SK-N-SH (cell line): ENCODE measurements at regions not wholly inside any gene's neighbourhood (a gene's known extent, or its start where the extent isn't known, plus 50 kb on each side); places are given as distances from the start of the nearest gene placed in this dataset.

Experiments
- CHD2 ChIP-seq: fragments of 150-350 bp; IDR thresholded peaks from 2 replicates; pipeline ENCODE4 v1.6.1; 2018; ENCODE audit warnings: low read length; ENCODE audit not compliant: partially characterized antibody
- CTCF ChIP-seq: fragments of 200-600 bp; sonication (generic); IDR thresholded peaks from 2 replicates; pipeline ENCODE4 v1.6.1; 2017; ENCODE audit warnings: antibody characterized with exemption, mild to moderate bottlenecking, moderate library complexity
- GABPA ChIP-seq: IDR thresholded peaks from 2 replicates; pipeline ENCODE4 v1.4.0; 2012; ENCODE audit warnings: low read depth, mild to moderate bottlenecking
- JUND ChIP-seq: IDR thresholded peaks from 2 replicates; pipeline ENCODE4 v1.4.0; 2012
- POLR2AphosphoS5 ChIP-seq: IDR thresholded peaks from 2 replicates; pipeline ENCODE4 v1.6.1; 2012; ENCODE audit warnings: low read depth, low read length
- RAD21 ChIP-seq: IDR thresholded peaks from 2 replicates; pipeline ENCODE4 v1.6.1; 2012; ENCODE audit warnings: mild to moderate bottlenecking, low read length
- RCOR1 ChIP-seq: fragments of 150-350 bp; IDR thresholded peaks from 2 replicates; pipeline ENCODE4 v1.6.1; 2017; ENCODE audit warnings: antibody characterized with exemption, low read length
- REST ChIP-seq: IDR thresholded peaks from 2 replicates; pipeline ENCODE4 v1.6.1; 2012; ENCODE audit warnings: mild to moderate bottlenecking, low read depth, low read length, moderate library complexity
- SMC3 ChIP-seq: IDR thresholded peaks from 2 replicates; pipeline ENCODE4 v1.6.1; 2012; ENCODE audit warnings: low read depth, low read length, improper control_type of control experiment
- TEAD4 ChIP-seq: IDR thresholded peaks from 2 replicates; pipeline ENCODE4 v1.4.0; 2012; ENCODE audit warnings: mild to moderate bottlenecking, borderline replicate concordance; ENCODE audit not compliant: insufficient read depth
- USF1 ChIP-seq: IDR thresholded peaks from 2 replicates; pipeline ENCODE4 v1.4.0; 2012; ENCODE audit warnings: low read depth, borderline replicate concordance
- USF2 ChIP-seq: fragments of 150-350 bp; IDR thresholded peaks from 2 replicates; pipeline ENCODE4 v1.6.1; 2017; ENCODE audit warnings: antibody characterized with exemption, low read length, low read depth, borderline replicate concordance
- TF ChIP-seq, protein P1 (sequence below): IDR thresholded peaks from 2 replicates; pipeline ENCODE4 v1.4.0; 2012; ENCODE audit warnings: low read depth

DNA sequence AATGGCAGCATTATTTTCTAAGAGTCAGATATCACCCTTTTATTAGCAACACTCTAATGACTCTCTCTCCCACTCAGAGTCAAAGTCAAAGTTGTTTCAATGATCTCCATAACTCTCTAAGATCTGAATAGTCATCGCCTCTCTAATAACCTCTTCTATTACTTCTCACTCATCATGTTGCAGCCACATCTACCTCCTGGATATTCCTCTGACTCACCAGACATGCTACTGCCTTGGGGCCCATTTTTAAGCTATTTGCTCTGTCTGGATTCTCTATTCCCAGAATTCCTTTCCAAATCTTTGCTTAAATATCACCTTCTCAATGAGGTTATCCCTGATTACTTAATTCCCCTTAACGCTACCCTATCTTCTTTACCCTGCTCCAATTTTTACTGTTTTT, 391.8 kb upstream of the MAGEB16 start:
- TF ChIP-seq, protein P1, sequence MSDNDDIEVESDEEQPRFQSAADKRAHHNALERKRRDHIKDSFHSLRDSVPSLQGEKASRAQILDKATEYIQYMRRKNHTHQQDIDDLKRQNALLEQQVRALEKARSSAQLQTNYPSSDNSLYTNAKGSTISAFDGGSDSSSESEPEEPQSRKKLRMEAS: no peak
- no peak for TF ChIP-seq CTCF
- no peak for TF ChIP-seq CHD2
- TF ChIP-seq RCOR1: no peak
- TF ChIP-seq SMC3: no peak
- TF ChIP-seq GABPA: no peak
- TF ChIP-seq USF1: no peak
- TF ChIP-seq POLR2AphosphoS5: no peak
- TF ChIP-seq TEAD4: no peak
- no peak for TF ChIP-seq JUND
- no peak for TF ChIP-seq USF2
- no peak for TF ChIP-seq RAD21
- no peak for TF ChIP-seq REST
